HG03064 (cell line): ENCODE measurements at regions not wholly inside any gene's neighbourhood (a gene's known extent, or its start where the extent isn't known, plus 50 kb on each side); places are given as distances from the start of the nearest gene placed in this dataset.
"Not testable (repeated sequence)": the region's sequence is repeated elsewhere in the genome, so short reads cannot be mapped to it uniquely, and the experiment has no call there.

Experiments
- ATAC-seq: cut with Tn5 transposase; IDR thresholded peaks from one replicate; pipeline ENCODE4 v1.9.1; 2021; ENCODE audit warnings: low read depth; ENCODE audit not compliant: unreplicated experiment

DNA sequence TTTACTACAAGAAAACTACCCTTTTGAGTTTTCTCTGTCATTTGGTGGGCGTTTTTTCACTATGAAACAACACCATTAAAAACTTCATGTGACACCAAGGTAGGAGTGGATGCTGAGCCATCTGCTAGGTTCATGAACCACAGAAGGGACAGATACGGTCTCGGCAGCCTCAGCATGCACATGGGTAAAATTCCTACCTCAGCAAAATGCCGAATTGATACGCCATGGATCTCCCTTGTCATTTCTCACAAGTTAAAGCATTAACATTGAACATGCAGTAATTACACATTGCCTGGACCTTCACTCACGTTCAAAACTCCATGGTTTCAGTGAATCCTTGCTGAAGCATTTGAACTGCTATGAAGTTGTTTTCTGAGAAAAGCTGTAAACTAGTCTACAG is 121.5 kb upstream of the EGR2 start:
- ATAC-seq: no peak

DNA sequence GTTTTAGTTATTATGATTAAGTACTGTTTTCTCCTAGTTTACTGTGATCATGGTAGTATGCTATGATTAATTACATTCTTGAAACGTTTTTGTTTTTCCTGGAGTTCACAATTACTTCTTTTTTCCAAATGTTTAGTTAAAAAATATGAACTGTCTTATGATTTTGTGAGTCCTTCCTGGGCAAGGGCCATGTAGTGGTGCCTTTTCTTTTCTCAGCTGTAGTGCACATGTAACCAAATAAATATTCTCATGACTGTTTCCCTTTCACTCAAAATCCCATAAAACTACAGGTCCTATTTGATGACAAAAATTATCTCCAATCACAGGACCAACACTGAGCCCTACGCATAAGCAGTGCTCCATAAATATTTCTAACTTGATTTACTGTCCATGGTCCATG is 118.9 kb upstream of the EGR2 start:
- no peak for ATAC-seq

DNA sequence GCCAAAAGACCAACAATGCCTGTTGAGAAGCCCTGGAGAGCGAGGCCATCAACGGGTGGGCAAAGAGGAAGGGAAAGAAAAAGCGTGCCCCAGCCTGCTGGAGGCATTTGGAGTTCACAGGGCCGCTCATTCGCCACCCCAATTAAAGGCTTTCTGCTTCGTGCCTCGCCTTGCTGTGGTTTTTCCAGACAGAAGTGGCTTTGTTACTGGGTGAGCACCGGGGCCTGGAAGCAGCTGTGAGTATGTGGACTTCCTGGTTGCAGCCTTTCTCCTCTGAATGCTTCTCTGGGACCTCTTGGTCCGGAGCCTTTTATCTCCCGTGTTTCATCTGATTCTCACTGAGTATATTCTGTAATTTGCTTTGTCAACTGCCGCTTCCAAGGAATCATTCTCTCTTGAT is 118.1 kb upstream of the EGR2 start:
- no peak for ATAC-seq

DNA sequence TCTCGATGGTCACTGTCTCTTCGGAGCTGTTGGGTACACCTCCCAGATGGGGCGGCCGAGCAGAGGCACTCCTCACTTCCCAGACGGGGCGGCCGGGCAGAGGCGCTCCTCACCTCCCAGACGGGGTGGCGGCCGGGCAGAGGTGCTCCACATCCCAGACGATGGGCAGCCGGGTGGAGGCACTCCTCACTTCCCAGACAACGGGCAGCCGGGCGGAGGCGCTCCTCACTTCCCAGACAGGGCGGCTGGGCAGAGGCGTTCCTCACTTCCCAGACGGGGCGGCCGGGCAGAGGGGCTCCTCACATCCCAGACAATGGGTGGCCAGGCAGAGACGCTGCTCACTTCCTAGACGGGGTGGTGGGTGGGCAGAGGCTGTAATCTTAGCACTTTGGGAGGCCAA is 112.6 kb upstream of the EGR2 start:
- not testable (repeated sequence) for ATAC-seq

DNA sequence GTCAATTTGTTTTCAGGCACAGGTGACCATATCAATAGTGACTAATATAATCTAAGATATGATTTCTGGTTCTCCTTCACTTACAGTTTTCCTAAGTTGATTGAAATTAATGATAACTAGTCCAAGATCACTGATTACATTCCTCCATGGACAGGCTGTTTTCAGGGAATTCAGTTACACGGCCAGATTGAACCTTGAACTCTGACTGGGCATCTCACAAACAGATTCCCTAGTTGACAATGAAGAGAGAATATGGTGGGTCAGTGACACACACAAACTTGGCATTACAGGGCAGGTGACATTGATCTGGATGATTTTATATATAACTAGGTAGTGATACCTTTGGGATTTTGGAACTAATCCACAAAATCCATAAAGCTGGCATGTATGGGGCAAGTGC is 110.2 kb upstream of the EGR2 start:
- no peak for ATAC-seq

DNA sequence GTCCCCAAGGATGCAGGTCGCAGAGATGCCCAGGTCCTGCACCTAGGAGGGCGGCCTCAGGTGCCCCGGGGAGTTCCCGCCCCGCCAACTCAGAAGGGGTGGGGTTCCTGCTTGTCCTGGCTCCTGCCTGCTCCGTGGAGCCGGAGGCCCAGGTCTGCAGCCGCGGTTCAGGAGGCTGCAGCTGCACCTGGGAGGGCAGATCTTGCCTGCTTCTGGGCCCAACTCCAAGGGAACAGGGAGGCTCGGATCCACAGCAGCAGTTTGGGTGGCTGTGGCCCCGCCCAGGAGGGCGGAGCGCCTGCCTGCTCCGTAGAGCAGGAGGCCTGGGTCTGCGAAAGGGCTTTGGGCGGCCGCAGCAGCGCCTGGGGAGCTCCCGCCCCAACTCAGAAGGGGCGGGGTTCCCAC is 108.2 kb upstream of the EGR2 start:
- no peak for ATAC-seq

DNA sequence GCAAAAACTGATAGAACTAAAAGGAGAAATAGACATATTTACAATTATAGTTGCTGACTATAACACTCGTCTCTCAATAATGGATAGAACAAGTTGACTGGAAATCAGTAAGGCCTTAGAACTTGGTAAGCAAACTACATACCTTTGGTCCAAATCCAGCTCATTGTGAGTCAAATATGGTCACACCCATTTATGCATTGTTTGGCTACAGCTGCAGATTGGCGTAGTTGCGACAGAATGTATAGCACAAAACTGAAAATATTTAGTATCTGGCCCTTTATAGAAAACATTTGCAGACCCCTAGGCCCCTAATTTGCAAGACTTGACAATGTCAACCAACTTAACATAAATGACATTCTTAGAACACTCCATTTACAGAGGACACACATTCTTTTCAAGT is 103.6 kb upstream of the EGR2 start:
- ATAC-seq: no peak

DNA sequence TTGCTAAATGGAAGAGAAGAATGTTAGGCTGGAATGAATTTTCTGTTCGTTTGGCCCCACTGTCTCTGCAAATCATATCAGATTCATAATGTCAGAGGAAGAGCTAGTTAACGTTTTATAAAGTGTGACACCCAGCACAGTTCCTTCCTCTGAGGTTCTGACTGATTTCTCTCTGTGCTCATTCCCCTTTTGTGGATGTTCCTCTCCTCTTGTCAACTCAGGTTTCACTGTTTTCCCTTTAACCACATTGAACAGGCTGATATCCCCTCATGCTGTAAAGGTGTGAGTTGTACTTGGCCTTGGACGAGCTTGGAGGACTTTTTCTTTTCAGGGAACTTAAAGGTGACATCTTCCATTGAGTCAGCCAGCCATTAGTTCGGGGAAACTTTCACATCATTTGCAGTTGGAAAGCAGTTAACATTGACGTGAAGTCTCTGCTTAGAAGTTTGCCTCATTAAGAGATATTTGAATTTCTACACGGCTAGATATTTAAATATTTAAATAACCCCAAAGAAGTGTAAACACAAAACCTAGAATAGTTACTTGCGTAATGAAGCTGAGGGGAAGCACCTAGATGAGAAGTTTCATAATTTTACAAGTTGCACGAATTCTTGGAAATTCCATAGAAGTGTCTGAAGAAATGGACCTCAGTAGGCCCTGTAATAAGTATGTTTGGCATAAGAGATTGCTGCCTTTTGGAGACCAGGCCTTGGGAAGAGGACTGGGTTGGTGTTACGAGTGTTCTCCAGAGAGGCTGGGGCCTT is 101.5 kb upstream of the EGR2 start:
- no peak for ATAC-seq

DNA sequence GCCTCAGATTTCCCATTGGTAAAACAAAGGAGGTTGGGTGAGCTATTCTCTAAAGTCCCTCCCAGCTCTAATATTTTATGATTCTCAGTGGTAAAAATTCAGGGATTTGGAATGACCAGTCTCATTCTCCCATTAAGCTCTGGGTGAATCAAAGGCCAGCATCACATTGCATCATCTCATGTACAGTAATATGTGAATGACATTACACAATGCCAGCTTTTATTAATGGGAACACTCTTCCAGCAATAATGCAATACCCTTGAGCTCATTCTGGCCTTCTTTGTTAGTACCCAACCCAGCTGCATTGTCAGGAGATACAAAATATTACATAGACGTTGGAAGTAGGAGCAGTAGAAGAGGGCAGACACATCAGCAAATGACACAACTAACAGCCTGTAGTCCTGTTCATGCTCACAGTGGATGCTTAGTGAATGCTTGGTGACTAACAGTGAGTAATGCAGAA is 100.0 kb upstream of the EGR2 start:
- no peak for ATAC-seq

DNA sequence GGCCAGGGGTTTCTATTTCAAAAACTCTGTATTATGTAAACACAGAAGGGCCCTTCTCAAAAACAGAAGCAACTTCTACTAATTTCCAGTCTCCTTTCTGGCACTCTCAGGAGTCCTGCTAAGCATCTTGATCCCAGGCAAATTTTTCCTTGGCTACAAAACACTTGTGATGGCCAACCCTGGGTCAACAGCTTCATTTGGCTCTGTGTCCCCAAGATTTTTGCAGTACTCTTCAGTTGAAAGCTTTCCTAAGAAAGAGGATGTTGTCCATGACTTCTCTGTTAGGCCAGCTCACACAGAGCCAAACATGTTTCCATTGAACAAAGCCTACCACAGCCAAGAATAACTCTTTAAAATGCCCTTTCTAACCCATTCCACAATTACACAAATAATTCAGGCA is 99.0 kb upstream of the EGR2 start:
- no peak for ATAC-seq

DNA sequence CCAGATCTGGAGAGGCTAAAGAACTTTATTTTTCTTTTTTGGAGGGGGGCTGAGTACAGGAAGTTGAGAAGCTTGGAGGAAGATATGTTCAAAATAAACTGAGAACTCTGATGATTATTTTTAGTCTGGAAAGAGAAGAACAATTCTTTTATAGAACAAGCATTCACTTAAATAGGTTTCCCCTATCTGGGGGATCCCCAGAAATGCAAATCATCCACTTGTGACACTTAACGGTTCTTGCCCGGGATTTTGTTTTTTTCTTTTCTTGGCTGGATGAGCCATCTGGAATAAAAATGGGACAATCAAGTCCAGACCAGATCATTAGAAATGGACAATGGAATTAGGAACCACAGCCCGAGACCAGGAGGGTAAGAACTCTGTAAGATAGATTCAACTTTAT is 95.9 kb upstream of the EGR2 start:
- ATAC-seq: no peak

DNA sequence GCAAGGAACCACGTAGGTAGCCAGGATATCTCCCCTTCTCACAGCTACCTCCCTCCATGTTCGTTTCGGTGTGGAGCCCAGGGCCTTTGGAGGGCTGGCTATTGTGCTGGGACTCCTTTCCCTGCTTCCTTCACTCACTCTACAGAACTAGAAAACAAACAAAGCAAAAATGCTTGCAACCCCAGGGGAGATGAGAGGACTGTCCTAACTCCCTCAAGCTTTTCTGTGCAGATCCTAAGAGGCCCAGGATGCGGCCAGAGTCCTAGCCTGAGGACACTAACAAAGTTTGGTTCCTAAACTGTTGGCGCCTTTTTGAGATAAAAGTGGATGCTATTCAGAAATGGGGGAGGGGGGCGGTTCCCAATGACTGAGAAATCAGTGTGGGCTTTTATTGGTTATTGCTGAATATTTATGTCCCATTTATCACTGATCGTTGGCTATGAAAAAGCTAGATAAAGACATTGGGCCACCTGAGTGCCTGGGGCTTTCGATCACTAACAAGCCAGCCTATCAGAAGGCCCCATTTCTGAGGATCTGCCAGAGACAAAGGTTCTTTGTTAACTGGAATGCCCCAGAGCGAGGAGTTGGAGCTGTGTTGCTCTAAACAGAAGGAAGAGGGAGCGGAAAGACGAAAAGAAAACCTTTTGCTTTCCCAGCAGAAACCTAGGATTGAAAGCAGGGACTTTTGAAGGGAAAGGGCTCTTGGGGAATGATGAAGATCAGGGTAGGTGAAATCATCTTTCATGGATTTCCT is 95.2 kb upstream of the EGR2 start:
- no peak for ATAC-seq

DNA sequence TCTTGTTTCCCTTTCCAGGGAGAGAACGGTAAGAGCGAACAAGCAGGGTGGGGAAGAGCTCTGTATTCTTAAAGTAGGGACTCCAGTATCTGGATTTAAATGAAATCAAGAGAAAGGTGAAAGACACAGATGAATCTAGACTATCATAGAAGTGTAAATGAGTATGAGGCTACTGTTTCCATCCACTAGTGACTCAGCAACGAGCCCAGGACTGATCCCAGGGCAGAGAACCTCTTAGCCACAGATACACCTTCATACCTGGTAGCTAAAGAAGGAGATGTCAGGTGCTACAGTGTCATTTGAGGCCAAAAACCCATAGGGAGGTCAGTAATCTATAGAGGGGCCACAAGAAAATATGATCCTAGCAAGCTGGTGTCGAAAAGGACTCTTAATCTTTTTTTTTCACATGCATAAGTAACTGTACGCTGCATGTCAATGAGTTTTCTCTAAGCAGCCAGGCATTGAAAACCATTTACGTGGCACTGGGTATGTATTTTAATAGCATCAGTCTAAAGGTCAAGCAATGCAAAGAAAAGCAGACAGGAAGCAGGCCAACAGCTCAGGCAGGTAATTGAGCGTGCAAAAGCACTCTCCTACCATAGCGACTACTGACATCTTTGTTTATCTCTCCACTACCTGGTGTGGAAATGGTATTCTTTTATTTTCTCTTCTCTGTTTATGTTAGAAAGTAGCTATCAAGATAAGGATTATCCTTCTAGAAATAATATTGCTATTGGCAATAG is 91.5 kb upstream of the EGR2 start:
- peak; percentile 54 for ATAC-seq

DNA sequence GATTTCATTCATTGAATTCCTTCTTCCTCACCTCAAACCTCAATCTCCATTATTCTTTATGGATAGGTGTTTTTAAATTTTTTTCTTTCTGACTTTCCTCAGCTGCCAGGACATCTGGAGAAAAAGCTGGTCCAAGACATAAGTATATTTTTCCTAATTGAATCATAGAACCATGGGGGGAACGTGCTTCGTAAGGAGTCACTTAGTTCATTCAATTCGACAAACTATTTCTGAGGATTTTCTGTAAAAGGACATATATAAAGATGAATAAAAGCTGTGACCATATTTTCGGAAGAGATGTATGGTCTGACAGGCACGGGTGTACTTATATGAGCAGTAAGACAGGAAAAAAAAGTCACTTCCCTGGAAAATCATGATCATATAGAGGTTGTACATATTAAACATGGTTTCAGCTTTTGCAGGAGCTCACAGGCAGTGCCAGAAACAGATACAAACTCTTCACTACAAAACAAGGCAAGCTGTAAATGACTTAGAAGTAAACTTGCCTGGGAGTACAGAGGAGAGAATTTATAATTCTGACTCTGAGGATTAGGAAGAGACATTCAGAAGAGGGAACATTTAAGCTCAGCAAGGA is 88.2 kb upstream of the EGR2 start:
- ATAC-seq: no peak

DNA sequence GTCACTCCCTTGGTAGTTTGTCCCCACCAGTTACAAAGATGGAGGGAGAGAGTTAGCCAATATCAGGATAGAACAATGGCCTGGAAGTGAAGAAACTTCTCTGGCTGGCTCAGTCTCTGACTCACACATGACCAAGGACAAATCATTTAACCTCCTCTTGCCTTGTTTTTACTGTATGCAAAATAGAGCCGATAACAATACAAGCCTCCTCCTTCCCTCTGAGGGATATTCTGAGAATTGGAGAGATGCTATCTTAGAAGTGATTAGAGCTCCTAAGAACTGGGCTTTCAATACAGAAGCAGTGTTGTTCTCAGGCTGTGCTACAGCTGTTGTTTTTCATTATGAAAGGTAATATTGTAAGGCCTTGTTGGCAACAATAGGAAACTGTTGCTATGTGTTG is 87.7 kb upstream of the EGR2 start:
- ATAC-seq: no peak

DNA sequence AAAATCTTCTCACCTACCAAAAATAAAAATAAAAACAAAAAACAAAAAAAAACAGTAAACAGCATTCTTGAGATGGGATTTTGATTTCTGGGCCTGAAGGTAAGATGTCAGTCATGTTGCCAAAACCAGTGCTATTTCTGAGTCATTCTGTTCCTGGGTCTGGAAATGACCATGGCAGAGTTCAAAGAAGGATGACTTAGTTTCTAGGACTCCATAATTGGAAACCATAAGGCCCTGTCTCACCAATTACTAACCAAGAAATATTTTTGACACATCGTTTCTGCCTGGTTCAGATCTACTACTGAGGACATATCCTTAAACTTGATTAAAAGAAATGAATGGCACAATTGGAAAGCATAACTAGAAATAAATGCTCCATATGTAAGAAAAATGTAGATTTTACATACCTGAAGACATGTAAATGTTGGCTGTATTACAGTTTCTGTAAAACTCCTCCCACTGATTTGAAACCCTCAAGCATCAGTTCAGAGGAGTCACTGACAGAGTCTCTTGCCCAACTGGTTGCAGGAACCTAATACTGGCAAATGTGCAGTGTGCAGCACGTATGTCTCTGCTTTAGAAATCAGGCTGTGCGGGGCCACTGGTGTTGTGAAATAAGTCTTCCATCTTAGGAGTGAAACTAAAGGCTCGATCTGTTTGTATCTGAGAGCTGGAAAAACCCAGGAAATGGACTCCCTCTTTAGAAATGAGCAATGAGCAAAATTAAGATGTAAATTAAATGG is 84.8 kb upstream of the EGR2 start:
- ATAC-seq: no peak

DNA sequence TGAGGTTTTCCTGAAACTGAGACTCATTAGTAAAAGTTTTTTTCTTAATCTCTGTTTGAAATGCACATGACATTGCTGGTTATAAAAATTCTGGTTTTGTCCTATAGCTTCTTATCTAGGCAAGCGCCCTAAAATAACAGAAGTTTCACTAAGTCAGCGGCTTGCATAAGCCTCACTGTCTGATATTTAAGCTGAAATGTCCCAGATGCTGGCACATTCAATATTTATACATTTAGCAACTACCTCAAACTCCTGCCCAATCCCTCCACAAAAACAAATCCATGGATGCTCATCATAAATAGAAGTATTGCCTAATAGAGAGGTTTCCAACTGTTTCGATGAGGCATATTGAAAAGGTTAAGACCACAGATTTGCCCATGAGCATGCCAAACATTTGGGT is 83.1 kb upstream of the EGR2 start:
- ATAC-seq: no peak

DNA sequence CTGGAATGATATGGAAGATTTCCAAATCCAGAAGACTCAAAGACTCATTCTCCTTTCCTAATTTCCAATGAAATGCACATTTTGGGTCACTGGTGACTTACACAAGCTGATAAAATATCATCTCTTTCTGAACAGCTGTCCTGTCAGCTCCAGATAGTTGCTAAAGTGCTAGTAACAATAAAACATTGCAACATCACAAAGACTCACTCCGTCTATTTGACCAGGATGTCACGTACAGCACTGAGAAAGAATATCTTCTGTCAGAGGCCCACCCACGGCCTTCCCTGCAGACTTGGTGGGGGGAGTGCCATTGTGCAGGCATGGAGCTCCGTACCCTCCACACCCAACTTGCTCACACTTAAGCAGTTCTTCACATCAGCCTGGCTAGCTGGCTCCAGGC is 78.9 kb upstream of the EGR2 start:
- ATAC-seq: no peak

DNA sequence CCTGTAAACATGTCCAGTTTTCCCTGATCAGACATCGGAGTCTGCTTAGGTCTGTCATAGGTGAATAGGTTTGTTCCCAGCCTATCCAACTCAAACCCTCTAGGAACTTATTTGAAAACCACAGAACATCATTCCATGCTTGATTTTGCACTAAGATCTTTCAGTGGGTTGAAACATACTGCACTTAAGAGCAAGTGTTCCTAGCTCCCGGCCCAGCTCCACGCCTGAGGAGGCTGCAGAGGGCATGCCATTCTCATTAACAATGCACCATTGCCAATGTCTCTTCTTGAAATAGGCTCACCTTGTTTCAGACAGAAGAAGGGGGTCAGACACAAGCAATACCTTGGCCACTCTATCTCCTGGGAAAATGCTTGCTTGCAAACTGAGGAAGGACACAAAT is 78.0 kb upstream of the EGR2 start:
- ATAC-seq: no peak

DNA sequence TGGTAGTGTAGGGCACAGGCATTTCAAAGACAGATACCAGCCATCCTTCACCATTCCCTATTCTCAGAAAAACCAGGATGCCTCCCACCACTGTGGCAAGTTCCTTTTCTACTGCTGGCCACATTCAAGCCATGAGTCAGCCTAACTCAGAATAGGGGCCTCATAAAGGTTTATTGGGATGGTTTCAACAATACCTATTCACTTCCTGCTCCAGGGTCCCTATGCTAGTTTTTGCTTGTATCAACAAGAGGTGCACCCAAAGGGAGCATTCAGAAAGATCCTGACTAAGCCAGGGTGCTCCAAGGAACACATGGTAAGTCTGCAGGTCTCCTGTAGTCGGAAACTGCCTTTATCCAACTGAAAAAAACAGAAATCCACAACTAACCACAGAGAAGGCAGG is 76.9 kb upstream of the EGR2 start:
- ATAC-seq: no peak
